Bronchial epithelial cell (primary cell): ENCODE measurements at regions not wholly inside any gene's neighbourhood (a gene's known extent, or its start where the extent isn't known, plus 50 kb on each side); places are given as distances from the start of the nearest gene placed in this dataset.
"Not testable (repeated sequence)": the region's sequence is repeated elsewhere in the genome, so short reads cannot be mapped to it uniquely, and the experiment has no call there.

ENCODE experiments used
- DNase-seq: peaks from one replicate; pipeline ENCODE4 v3.0.0-alpha.2; 2010; ENCODE audit warnings: low read depth
- FAIRE-seq: peaks from 2 replicates; lab custom pipeline; 2011; peaks lifted over from hg19 to GRCh38; lab: Jason Lieb, UNC
- H3K27me3 ChIP-seq: 2 replicates; pipeline ENCODE4 v1.5.1; 2011; ENCODE audit warnings: low read length; ENCODE audit not compliant: control insufficient read depth, insufficient read depth
- H3K36me3 ChIP-seq: 2 replicates; pipeline ENCODE4 v1.5.1; 2011; ENCODE audit warnings: low read length; ENCODE audit not compliant: control insufficient read depth, insufficient read depth
- H3K4me3 ChIP-seq: 2 replicates; pipeline ENCODE4 v1.5.1; 2011; ENCODE audit warnings: mild to moderate bottlenecking, low read depth, low read length, control low read depth
- TF ChIP-seq, protein P1 (sequence below): IDR thresholded peaks from 2 replicates; pipeline ENCODE4 v1.5.1; 2011; ENCODE audit warnings: mild to moderate bottlenecking, moderate library complexity, low read length, control low read depth, inconsistent platforms; ENCODE audit not compliant: insufficient read depth, severe bottlenecking

DNA sequence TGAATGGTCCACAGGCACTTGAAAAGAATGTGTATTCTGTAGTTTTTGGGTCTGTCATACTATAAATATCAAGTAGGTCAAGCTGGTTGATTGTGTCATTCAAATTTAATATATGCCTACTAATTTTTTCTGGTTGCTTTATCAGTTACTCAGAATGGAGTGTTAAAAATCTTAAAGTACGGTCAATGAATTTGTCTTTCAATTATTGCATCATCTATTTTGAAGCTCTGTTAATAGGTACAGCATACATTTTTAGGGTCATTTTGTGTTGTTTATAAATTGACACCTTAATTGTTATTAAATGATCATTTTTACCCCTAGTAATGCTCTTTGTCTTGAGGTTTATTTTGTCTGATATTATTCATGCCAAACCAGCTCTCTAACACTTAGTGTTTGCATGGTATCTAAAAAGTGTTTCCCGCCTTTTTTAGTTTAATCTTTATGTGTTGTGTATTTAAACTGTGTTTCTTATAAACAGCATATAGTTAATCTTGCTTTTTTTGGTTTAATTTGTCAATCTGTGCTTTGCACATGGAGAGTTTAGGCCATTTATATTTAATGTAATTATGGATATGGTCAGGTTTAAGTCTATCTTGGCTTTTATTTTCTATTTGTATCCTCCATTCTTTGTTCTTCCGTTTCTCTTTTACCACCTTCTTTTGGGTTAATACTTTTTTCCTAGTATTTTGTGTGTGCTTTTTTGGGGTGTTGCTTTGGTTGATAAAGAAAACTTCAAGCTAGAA lies 204.9 kb upstream of the EEF2KMT start:
- TF ChIP-seq, protein P1, sequence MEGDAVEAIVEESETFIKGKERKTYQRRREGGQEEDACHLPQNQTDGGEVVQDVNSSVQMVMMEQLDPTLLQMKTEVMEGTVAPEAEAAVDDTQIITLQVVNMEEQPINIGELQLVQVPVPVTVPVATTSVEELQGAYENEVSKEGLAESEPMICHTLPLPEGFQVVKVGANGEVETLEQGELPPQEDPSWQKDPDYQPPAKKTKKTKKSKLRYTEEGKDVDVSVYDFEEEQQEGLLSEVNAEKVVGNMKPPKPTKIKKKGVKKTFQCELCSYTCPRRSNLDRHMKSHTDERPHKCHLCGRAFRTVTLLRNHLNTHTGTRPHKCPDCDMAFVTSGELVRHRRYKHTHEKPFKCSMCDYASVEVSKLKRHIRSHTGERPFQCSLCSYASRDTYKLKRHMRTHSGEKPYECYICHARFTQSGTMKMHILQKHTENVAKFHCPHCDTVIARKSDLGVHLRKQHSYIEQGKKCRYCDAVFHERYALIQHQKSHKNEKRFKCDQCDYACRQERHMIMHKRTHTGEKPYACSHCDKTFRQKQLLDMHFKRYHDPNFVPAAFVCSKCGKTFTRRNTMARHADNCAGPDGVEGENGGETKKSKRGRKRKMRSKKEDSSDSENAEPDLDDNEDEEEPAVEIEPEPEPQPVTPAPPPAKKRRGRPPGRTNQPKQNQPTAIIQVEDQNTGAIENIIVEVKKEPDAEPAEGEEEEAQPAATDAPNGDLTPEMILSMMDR, result no peak
- FAIRE-seq, result no peak
- H3K4me3 ChIP-seq, result no peak overlapping the region
- no peaks in the 10 kb centered on the region for H3K36me3 ChIP-seq
- no peak for DNase-seq
- no peaks in the 10 kb centered on the region for H3K27me3 ChIP-seq

DNA sequence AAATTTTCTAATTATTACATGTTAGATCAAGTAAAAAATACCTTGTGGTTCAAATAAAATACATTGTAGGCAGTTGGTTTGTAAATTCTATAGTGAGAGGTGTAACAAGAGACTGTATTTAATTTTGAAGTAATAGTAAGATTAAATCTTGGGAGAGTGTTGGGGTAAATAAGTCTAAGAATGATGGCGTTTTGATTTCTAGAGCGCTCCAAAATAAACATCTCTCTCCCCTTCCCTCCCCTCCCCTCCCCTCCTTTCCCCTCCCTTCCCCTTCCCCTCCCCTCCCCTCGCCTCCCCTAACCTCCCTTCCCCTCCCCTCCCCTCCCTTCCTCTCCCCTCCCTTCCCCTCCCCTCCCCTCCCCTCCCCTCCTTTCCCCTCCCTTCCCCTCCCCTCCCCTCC lies 200.6 kb upstream of the EEF2KMT start:
- DNase-seq (no peak), FAIRE-seq (no peak)
- H3K27me3 ChIP-seq, result no peaks in the 10 kb centered on the region
- no peaks in the 10 kb centered on the region for H3K36me3 ChIP-seq
- no peak overlapping the region for H3K4me3 ChIP-seq
- TF ChIP-seq, protein P1, result no peak

DNA sequence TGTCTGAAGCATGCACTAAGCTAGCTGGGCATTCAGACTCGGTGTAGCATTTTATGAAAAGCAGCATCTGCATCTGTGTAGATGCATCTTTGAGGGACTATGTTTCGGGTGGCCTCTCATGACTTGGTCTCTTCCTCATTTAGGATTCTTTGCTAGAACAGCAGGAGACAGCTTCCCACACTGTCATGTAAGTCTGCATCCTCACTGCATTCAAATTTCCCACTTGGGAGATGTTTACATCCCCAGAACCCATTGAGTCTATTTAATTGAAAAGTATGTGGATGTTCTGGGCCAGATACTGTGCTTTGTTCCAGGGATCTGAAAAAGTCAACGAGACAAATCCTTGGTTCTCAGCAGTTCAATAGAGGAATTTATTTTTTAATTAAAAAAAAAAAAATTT lies 198.6 kb upstream of the EEF2KMT start:
- DNase-seq (no peak), FAIRE-seq (no peak)
- TF ChIP-seq, protein P1, result no peak
- H3K36me3 ChIP-seq, result no peaks in the 10 kb centered on the region
- no peak overlapping the region for H3K4me3 ChIP-seq
- no peaks in the 10 kb centered on the region for H3K27me3 ChIP-seq

DNA sequence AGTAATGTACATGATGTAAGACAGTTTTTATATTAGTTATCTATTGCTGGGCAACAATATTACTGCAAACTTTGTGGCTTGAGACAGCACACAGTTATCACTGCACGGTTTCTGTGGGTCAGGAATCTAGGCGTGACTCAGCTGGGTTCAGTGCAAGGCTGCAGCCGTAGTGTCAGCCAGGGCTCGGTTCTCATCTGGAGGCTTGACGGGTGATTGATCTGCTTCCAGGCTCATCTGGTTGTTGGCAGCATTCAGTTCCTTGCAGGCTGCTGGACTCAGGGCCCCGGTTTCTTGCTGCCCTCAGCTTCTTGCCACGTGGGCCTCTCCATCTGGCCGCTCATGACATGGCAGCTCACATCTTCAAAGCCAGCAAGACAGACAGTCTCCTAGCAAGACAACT lies 197.7 kb upstream of the EEF2KMT start:
- not testable (repeated sequence) for FAIRE-seq, H3K27me3 ChIP-seq, H3K4me3 ChIP-seq, H3K36me3 ChIP-seq, DNase-seq

DNA sequence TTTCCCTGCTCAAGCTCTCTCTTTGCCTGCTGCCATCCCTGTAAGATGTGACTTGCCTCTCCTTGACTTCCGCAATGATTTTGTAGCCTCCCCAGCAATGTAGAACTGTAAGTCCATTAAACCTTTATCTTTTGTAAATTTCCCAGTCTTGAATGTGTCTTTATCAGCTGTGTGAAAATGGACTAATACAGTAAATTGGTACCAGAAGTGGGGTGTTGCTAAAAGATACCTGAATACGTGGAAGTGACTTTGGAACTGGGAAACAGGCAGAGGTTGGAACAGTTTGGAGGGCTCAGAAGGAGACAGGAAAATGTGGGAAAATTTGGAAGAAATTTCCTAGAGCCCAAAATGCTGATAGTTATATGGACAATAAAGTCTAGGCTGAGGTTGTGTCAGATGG lies 184.6 kb upstream of the EEF2KMT start:
- not testable (repeated sequence) for FAIRE-seq, H3K4me3 ChIP-seq, H3K27me3 ChIP-seq, H3K36me3 ChIP-seq, DNase-seq

DNA sequence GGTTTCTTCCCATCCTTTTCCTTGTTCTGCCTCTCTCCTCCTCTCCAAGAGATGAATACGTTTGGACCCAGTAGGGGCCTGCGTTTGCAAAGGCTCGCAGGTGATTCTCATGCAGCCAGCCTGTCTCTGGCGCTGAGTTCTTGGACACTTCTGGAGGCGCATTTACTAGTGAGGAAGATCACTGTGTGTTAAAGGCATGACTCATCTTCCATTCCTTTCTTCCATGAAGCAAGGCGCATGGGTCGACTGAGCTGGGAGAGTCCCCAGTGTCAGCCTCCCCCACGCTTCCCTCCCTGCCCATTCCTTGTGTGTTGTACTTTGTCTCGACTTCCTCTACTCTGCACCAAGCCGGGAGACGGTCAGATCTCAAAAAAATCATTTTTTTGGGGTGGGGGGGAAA lies 159.9 kb upstream of the EEF2KMT start:
- H3K27me3 ChIP-seq, result no peaks in the 10 kb centered on the region
- DNase-seq, result no peak
- H3K36me3 ChIP-seq, result no peaks in the 10 kb centered on the region
- no peak overlapping the region for H3K4me3 ChIP-seq
- TF ChIP-seq, protein P1, result no peak
- FAIRE-seq, result no peak

DNA sequence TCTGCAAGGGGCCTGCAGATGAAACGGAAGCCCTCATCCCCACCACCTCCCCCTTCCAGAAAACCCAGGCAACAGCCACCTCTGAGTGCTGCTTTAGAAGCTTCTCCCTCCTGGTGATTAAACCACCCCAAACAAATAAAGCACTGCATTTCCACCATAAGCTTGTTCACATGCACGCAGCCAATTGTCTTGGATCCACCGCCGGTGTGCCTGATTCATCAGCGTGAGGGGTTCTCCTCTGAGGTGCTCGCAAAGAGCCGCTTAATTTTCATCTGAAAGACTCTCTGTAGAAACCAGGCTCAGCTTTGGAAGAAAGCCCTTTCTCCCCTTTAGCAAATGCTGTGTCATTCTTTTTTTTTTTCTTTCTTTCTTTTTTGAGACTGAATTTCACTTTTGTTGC lies 155.2 kb upstream of the EEF2KMT start:
- Histone ChIP-seq H3K36me3 (no peaks in the 10 kb centered on the region), H3K4me3 (no peak overlapping the region), H3K27me3 (no peaks in the 10 kb centered on the region)
- no peak for FAIRE-seq
- TF ChIP-seq, protein P1, result no peak
- DNase-seq, result no peak

DNA sequence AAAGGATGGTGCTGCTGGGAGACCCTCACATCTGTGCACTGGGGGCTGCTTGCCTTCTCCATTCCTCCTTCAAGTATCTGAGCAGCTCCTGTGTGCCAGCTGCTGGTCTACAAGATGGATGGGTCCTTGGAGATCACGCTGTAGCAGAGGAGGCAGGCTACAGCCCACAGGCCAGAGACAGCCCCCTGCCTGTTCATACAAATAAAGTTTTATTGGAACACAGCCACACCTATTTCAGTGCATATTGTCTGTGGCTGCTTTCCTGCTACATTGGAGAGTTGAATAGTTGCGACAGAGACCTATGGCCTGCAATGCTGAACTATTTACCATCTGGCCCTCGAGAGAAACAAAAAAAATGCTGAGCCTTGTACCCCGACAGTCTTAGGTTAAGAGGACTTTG lies 149.8 kb upstream of the EEF2KMT start:
- H3K36me3 ChIP-seq, FAIRE-seq, DNase-seq, H3K27me3 ChIP-seq, H3K4me3 ChIP-seq: not testable (repeated sequence)

DNA sequence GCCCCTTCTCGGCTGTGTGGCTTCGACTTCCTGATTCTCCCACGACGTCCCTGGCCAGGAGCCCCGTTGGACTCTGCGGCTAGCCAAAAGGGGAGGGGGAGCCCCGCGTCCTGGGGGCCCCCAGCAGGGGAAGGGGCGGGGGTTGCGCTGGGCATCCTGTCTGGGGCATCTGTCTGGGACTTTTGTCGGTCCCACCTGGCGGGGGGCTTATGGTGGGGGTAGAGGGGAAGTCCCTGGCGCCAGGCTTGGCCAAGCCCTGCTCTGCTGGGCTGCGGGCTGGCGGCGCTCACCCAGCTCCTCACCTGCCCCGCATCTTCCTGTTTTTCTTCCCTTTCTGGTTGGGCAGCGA lies 142.7 kb upstream of the EEF2KMT start:
- FAIRE-seq, H3K27me3 ChIP-seq, H3K36me3 ChIP-seq, H3K4me3 ChIP-seq, DNase-seq: not testable (repeated sequence)
